GM12865 (cell line): ENCODE measurements at regions not wholly inside any gene's neighbourhood (a gene's known extent, or its start where the extent isn't known, plus 50 kb on each side); places are given as distances from the start of the nearest gene placed in this dataset.

Experiments used
- DNase-seq: peaks from one replicate; pipeline ENCODE4 v3.0.0; 2010; ENCODE audit warnings: low read depth
- H3K4me3 ChIP-seq: 2 replicates; pipeline ENCODE4 v1.5.1; 2011; ENCODE audit warnings: mild to moderate bottlenecking, low read depth, low read length, control low read depth
- CTCF ChIP-seq: IDR thresholded peaks from 2 replicates; pipeline ENCODE4 v1.5.1; 2011; ENCODE audit warnings: low read length, control low read depth, low read depth, inconsistent platforms; ENCODE audit not compliant: insufficient read depth; ENCODE audit errors: missing control alignments

GRCh38 chr9:100848726-100849125 is 179.8 kb upstream of the PLPPR1 start:
- no peak for DNase-seq
- no peak for TF ChIP-seq CTCF

GRCh38 chr9:100852088-100852487 is 176.4 kb upstream of the PLPPR1 start:
- no peak overlapping the region for H3K4me3 ChIP-seq
- TF ChIP-seq CTCF = no peak
- no peak for DNase-seq

More at GRCh38 chr9:100848726-100849125, 179.8 kb upstream of the PLPPR1 start:
- H3K4me3 ChIP-seq = no peak overlapping the region

- no peak overlapping the region for H3K4me3 ChIP-seq
- DNase-seq = no peak
- TF ChIP-seq CTCF = no peak
These were observed 172.3 kb upstream of the PLPPR1 start for GRCh38 chr9:100856238-100856637.

- TF ChIP-seq CTCF = no peak
- no peak for DNase-seq
- H3K4me3 ChIP-seq = no peak overlapping the region
These were observed 163.4 kb upstream of the PLPPR1 start for GRCh38 chr9:100865111-100865510.

- no peak for TF ChIP-seq CTCF
- DNase-seq = no peak
- no peak overlapping the region for H3K4me3 ChIP-seq
These were observed 162.9 kb upstream of the PLPPR1 start for GRCh38 chr9:100865648-100866047.

GRCh38 chr9:100869326-100869725 is 159.2 kb upstream of the PLPPR1 start:
- TF ChIP-seq CTCF = no peak
- no peak overlapping the region for H3K4me3 ChIP-seq
- DNase-seq = no peak

GRCh38 chr9:100879884-100880283 is 148.6 kb upstream of the PLPPR1 start:
- no peak for TF ChIP-seq CTCF
- H3K4me3 ChIP-seq = no peak overlapping the region
- no peak for DNase-seq
